Epithelial cell of esophagus (primary cell): ENCODE measurements at regions not wholly inside any gene's neighbourhood (a gene's known extent, or its start where the extent isn't known, plus 50 kb on each side); places are given as distances from the start of the nearest gene placed in this dataset.

ENCODE experiments used
- DNase-seq: peaks from one replicate; pipeline ENCODE4 v3.0.0; 2010; ENCODE audit warnings: low read depth
- H3K4me3 ChIP-seq: 2 replicates; pipeline ENCODE4 v1.5.1; 2011; ENCODE audit warnings: mild to moderate bottlenecking, low read length, control low read depth
- CTCF ChIP-seq: IDR thresholded peaks from 2 replicates; pipeline ENCODE4 v1.5.1; 2011; ENCODE audit warnings: low read depth, mild to moderate bottlenecking, low read length, control low read depth, inconsistent platforms; ENCODE audit not compliant: insufficient read depth; ENCODE audit errors: missing control alignments

DNA sequence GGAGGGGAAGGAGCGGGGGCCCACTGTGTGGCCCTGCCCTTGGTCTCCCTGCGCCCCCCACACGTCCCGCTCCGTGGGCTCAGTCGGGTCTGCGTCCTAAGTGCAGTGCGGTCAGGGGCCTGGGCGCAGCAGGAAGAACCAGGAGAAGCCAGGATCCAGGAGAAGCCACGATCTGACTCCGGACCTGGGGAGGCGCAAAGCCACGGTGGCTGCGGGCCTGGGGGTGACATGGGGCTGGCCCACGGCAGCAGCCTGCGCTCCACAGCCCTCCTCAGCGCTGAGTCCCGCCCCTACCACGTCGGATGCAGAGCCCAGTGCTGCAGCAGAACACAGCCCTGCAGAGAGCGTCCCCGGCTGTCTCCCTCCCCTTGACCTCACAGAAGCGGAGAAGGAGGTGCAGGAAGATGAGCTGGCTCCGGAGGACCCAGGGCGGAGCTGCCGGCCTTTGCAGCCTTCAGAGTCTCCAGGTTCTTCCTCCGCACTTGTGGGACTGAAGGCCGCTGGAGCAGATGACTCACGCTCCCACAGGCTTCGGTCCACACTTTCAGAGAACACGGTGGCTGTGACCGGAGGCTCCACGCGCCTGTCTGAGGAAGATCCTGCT lies 589.2 kb upstream of the SALL3 start:
- no peak for DNase-seq

GRCh38 chr18:78390952-78391348 lies 588.7 kb upstream of the SALL3 start:
- no peak for TF ChIP-seq CTCF
- no peak for DNase-seq
- H3K4me3 ChIP-seq = no peak overlapping the region

More for the DNA sequence above, 589.2 kb upstream of the SALL3 start:
- no peak overlapping the region for H3K4me3 ChIP-seq
- TF ChIP-seq CTCF = no peak

DNA sequence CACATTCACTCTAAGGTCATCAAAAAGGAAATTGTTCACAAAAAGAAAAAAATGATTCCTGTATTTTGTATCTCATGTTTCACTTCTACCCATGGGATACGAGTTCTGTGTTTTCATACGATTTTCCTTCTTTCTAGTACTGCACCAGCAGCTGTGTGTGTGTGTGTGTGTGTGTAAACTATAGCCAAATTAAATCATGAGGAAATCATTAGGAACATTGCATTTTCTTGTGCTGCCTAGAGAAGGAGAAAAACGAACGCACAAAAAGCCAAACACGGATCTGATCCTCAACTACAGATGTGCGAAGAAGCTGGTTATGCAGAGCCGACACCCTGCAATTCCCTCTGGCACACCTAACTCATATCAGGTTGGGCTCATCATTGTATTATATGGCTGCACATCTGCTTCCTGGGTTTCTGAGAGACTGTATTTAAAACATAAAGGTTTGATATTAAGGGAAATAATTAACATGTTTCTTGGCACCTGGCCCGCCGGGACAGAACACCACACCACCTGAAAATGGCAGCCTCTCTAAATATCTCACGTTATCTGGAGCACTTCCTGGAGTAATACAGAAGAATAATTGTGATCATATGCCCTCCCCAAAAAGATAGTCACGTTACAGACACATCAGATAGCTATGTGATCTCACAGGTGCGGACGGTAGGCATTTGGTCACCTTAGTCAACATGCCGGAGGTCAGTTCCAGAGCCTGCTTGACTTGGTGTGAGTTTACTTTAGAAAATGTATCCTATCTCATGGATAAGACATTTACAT lies 586.3 kb upstream of the SALL3 start:
- no peak overlapping the region for H3K4me3 ChIP-seq
- no peak for TF ChIP-seq CTCF
- DNase-seq = no peak

DNA sequence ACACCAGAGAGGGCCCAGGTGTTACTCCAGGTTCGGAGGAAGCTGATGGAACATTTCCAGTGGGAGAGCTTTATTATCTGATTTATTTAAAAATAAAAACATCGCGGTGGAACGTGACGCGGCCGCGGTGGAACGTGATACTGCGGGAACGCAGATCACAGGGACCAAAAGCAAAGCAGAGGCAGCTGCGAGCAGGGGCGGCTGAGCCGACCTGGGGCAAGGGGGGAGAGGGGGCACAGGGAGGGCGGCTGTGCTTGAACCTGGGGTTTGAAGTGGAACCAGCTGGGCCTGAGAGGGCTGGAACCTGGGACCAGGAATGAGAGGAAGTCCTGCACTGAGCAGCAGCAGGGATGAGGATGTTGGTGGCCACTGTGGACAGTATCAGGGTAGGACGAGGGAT lies 583.5 kb upstream of the SALL3 start:
- H3K4me3 ChIP-seq = no peak overlapping the region
- no peak for TF ChIP-seq CTCF
- DNase-seq = no peak

- no peak for DNase-seq
- TF ChIP-seq CTCF = no peak
- no peak overlapping the region for H3K4me3 ChIP-seq
These were observed 582.9 kb upstream of the SALL3 start for GRCh38 chr18:78396756-78397155.

DNA sequence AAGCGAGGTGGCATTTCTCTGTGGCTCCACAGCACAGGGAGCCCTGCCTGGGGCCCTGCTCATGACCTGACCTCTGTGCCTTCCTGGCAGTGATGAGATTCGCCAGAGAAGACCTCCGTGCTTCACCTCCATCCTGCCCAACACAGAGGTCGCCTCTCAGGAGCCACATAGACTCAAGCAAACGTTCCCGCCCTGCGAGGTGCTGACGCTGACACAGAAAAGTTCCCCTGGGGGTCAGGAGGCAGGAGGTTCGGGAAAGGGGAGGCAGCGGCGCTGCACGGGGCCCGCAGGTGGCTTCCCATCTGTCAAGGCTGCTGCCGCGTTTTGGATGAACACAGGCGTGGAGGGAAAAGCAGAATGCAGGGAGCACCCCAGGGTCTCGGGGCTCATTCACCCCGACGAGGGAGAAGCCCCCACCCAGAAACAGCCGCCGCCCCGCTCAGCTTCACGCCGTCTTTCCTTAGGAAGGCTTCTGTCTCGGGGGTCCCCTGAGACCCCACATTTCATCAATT lies 579.6 kb upstream of the SALL3 start:
- DNase-seq = no peak

More for the DNA sequence above, 579.6 kb upstream of the SALL3 start:
- H3K4me3 ChIP-seq = no peak overlapping the region
- no peak for TF ChIP-seq CTCF
